Hepatocyte (in vitro differentiated cells): ENCODE measurements at regions not wholly inside any gene's neighbourhood (a gene's known extent, or its start where the extent isn't known, plus 50 kb on each side); places are given as distances from the start of the nearest gene placed in this dataset.
A peak's percentile ranks its signal among the peaks of the same experiment; 100 is the strongest.

ENCODE experiments used
- DNase-seq: peaks from one replicate; pipeline ENCODE4 v3.0.0-alpha.2; 2016; ENCODE audit warnings: low spot score
- H2AFZ ChIP-seq: fragments of 200-600 bp; sonication (generic); 2 replicates; pipeline ENCODE4 v1.6.0; 2016; ENCODE audit warnings: antibody characterized with exemption, mild to moderate bottlenecking
- H3K27ac ChIP-seq: fragments of 200-600 bp; sonication (generic); 2 replicates; pipeline ENCODE4 v1.5.1; 2016; ENCODE audit warnings: mild to moderate bottlenecking
- H3K27me3 ChIP-seq: fragments of 200-600 bp; sonication (generic); 2 replicates; pipeline ENCODE4 v1.6.1; 2016
- H3K36me3 ChIP-seq: fragments of 200-600 bp; sonication (generic); replicated peaks from 2 replicates; pipeline ENCODE4 v1.5.1; 2016; ENCODE audit warnings: low read depth; ENCODE audit not compliant: insufficient read depth
- H3K4me1 ChIP-seq: fragments of 200-600 bp; sonication (generic); 2 replicates; pipeline ENCODE4 v1.5.1; 2016; ENCODE audit warnings: mild to moderate bottlenecking, moderate library complexity; ENCODE audit not compliant: insufficient read depth
- H3K4me2 ChIP-seq: fragments of 200-600 bp; sonication (generic); 2 replicates; pipeline ENCODE4 v1.6.0; 2016
- H3K4me3 ChIP-seq: fragments of 200-600 bp; sonication (generic); 2 replicates; pipeline ENCODE4 v1.5.1; 2016; ENCODE audit warnings: mild to moderate bottlenecking
- H3K79me2 ChIP-seq: fragments of 200-600 bp; sonication (generic); 2 replicates; pipeline ENCODE4 v1.6.0; 2017; ENCODE audit warnings: mild to moderate bottlenecking
- H3K9me2 ChIP-seq: fragments of 200-600 bp; sonication (generic); replicated peaks from 2 replicates; pipeline ENCODE4 v1.6.0; 2017; ENCODE audit warnings: mild to moderate bottlenecking; ENCODE audit not compliant: insufficient read depth
- H3K9me3 ChIP-seq: fragments of 200-600 bp; sonication (generic); 2 replicates; pipeline ENCODE4 v1.5.1; 2016; ENCODE audit warnings: low read depth, mild to moderate bottlenecking
- H4K20me1 ChIP-seq: fragments of 200-600 bp; sonication (generic); 2 replicates; pipeline ENCODE4 v1.6.0; 2016; ENCODE audit warnings: mild to moderate bottlenecking; ENCODE audit not compliant: insufficient read depth, poor library complexity, severe bottlenecking
- EZH2 ChIP-seq: fragments of 200-600 bp; sonication (generic); IDR thresholded peaks from 2 replicates; pipeline ENCODE4 v1.6.1; 2016; ENCODE audit warnings: antibody characterized with exemption, mild to moderate bottlenecking, borderline replicate concordance
- EZH2phosphoT487 ChIP-seq: fragments of 200-600 bp; sonication (generic); IDR thresholded peaks from one replicate; pipeline ENCODE4 v1.6.1; 2018; ENCODE audit warnings: antibody characterized with exemption, mild to moderate bottlenecking, low read depth, moderate library complexity; ENCODE audit not compliant: unreplicated experiment, severe bottlenecking
- WGBS: methylation state at CpG from one replicate; pipeline ENCODE4 v1.1.6; 2016; ENCODE audit warnings: low lambda C conversion rate; ENCODE audit errors: missing lambda C conversion rate; 5-methylcytosine and 5-hydroxymethylcytosine counted together
- TF ChIP-seq, protein P1 (sequence below): fragments of 200-600 bp; sonication (generic); IDR thresholded peaks from 2 replicates; pipeline ENCODE4 v1.5.1; 2016; ENCODE audit warnings: antibody characterized with exemption, mild to moderate bottlenecking; ENCODE audit not compliant: poor library complexity

DNA sequence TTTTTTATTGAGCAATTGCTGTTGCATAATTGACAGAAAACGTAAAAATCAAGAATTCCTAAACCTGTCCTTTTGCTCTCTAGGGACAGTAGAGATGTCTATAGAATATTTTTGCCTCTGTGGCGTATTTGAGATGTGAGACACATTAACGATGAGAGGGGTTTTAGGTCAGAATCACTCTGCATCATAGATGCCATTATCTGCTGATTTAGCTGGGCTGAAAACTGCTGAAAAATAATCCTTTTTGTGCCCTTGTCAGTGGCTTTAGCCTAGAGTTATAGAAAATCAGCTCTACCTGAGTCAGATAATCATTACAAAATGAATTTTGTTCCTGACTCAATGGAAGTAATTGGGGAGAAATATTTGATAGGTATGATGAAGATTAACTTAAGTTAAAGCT is 767.8 kb upstream of the TENM3 start:
- Histone ChIP-seq H3K4me3 (no peak overlapping the region), H3K9me2 (no peaks in the 10 kb centered on the region)

GRCh38 chr4:181475781-181476507 is 767.3 kb upstream of the TENM3 start:
- 38% methylated on average over 14 of the region's 14 CpGs for WGBS
- H3K79me2 ChIP-seq: no peaks in the 10 kb centered on the region
- peak overlapping the region; percentile 61 for H2AFZ ChIP-seq
- no peaks in the 10 kb centered on the region for H3K27me3 ChIP-seq
- H3K36me3 ChIP-seq: no peaks in the 10 kb centered on the region
- no peaks in the 10 kb centered on the region for H4K20me1 ChIP-seq
- DNase-seq: peak; percentile 13
- H3K4me1 ChIP-seq: no peaks in the 10 kb centered on the region
- H3K9me3 ChIP-seq: no peaks in the 10 kb centered on the region
- H3K27ac ChIP-seq: no peak overlapping the region
- H3K4me3 ChIP-seq: no peak overlapping the region
- H3K4me2 ChIP-seq: peak overlapping the region; percentile 73
- no peaks in the 10 kb centered on the region for H3K9me2 ChIP-seq
- no peak for TF ChIP-seq EZH2
- TF ChIP-seq, protein P1, sequence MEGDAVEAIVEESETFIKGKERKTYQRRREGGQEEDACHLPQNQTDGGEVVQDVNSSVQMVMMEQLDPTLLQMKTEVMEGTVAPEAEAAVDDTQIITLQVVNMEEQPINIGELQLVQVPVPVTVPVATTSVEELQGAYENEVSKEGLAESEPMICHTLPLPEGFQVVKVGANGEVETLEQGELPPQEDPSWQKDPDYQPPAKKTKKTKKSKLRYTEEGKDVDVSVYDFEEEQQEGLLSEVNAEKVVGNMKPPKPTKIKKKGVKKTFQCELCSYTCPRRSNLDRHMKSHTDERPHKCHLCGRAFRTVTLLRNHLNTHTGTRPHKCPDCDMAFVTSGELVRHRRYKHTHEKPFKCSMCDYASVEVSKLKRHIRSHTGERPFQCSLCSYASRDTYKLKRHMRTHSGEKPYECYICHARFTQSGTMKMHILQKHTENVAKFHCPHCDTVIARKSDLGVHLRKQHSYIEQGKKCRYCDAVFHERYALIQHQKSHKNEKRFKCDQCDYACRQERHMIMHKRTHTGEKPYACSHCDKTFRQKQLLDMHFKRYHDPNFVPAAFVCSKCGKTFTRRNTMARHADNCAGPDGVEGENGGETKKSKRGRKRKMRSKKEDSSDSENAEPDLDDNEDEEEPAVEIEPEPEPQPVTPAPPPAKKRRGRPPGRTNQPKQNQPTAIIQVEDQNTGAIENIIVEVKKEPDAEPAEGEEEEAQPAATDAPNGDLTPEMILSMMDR: no peak
- TF ChIP-seq EZH2phosphoT487: no peak

More for the DNA sequence above, 767.8 kb upstream of the TENM3 start:
- no peaks in the 10 kb centered on the region for H3K36me3 ChIP-seq
- TF ChIP-seq EZH2phosphoT487: no peak
- no peak for TF ChIP-seq EZH2
- TF ChIP-seq, protein P1: no peak
- no peak for DNase-seq
- H3K27me3 ChIP-seq: no peaks in the 10 kb centered on the region
- 76% methylated on average over 3 of the region's 3 CpGs for WGBS
- H3K4me2 ChIP-seq: peak overlapping the region; percentile 73
- peak overlapping the region; percentile 61 for H2AFZ ChIP-seq
- H4K20me1 ChIP-seq: no peaks in the 10 kb centered on the region
- H3K4me1 ChIP-seq: no peaks in the 10 kb centered on the region
- H3K27ac ChIP-seq: no peak overlapping the region
- no peaks in the 10 kb centered on the region for H3K9me3 ChIP-seq
- H3K79me2 ChIP-seq: no peaks in the 10 kb centered on the region

DNA sequence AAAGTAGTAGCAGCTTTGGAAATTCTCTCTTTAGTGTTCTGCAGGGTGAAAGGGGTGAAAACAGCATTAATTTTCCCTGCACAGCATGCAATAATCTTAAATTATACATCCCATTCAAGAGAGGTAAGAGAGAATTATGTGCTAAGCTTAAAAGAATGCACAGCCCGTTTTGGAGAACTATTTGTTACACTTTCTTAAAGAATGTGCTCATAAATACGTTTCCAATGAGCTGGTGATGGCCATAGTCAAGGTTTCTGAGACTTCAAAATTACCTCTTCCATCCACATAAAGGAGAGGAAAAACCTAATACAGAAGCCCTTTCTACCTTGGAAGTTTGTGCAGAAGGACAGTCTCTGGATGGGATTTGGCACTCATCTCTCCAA is 766.7 kb upstream of the TENM3 start:
- no peaks in the 10 kb centered on the region for H4K20me1 ChIP-seq
- H3K27me3 ChIP-seq: no peaks in the 10 kb centered on the region
- no peaks in the 10 kb centered on the region for H3K9me3 ChIP-seq
- H2AFZ ChIP-seq: peak overlapping the region; percentile 61
- no peaks in the 10 kb centered on the region for H3K9me2 ChIP-seq
- no peak overlapping the region for H3K4me2 ChIP-seq
- no peaks in the 10 kb centered on the region for H3K36me3 ChIP-seq
- no peaks in the 10 kb centered on the region for H3K4me1 ChIP-seq
- no peak overlapping the region for H3K4me3 ChIP-seq
- no peaks in the 10 kb centered on the region for H3K79me2 ChIP-seq
- 49% methylated on average over 2 of the region's 2 CpGs for WGBS
- no peak for TF ChIP-seq EZH2
- no peak for TF ChIP-seq EZH2phosphoT487
- no peak overlapping the region for H3K27ac ChIP-seq
- DNase-seq: no peak

- DNase-seq: no peak
- Histone ChIP-seq H2AFZ (no peak overlapping the region), H3K4me3 (no peak overlapping the region), H3K36me3 (no peaks in the 10 kb centered on the region), H3K9me3 (no peaks in the 10 kb centered on the region), H3K79me2 (no peaks in the 10 kb centered on the region), H3K9me2 (no peaks in the 10 kb centered on the region), H4K20me1 (no peaks in the 10 kb centered on the region), H3K4me2 (no peak overlapping the region), H3K27me3 (no peaks in the 10 kb centered on the region), H3K27ac (no peak overlapping the region), H3K4me1 (no peaks in the 10 kb centered on the region)
- 85% methylated on average over 4 of the region's 4 CpGs for whole genome bisulfite sequencing
- TF ChIP-seq EZH2 (no peak), EZH2phosphoT487 (no peak)
- TF ChIP-seq, protein P1: no peak
These were observed 765.6 kb upstream of the TENM3 start for GRCh38 chr4:181477591-181477990.
